GM19438 (cell line): ENCODE measurements at regions not wholly inside any gene's neighbourhood (a gene's known extent, or its start where the extent isn't known, plus 50 kb on each side); places are given as distances from the start of the nearest gene placed in this dataset.

Experiments used
- ATAC-seq: cut with Tn5 transposase; IDR thresholded peaks from one replicate; pipeline ENCODE4 v1.9.1; 2021; ENCODE audit warnings: low read depth; ENCODE audit not compliant: unreplicated experiment

GRCh38 chr10:78155722-78156121 lies 122.1 kb downstream of the RPS24 start:
- ATAC-seq, result no peak

- ATAC-seq, result no peak
Observed at GRCh38 chr10:78160591-78160990, 126.9 kb downstream of the RPS24 start.

GRCh38 chr10:78162853-78163252 lies 129.2 kb downstream of the RPS24 start:
- no peak for ATAC-seq

- no peak for ATAC-seq
Observed at GRCh38 chr10:78164702-78165101, 131.0 kb downstream of the RPS24 start.

GRCh38 chr10:78165172-78165571 lies 131.5 kb downstream of the RPS24 start:
- no peak for ATAC-seq

- ATAC-seq, result no peak
Observed at GRCh38 chr10:78165617-78166016, 132.0 kb downstream of the RPS24 start.

GRCh38 chr10:78166261-78166660 lies 132.6 kb downstream of the RPS24 start:
- no peak for ATAC-seq

- ATAC-seq, result no peak
Observed at GRCh38 chr10:78169214-78169613, 135.6 kb downstream of the RPS24 start.

GRCh38 chr10:78170026-78170475 lies 136.4 kb downstream of the RPS24 start:
- ATAC-seq, result no peak

GRCh38 chr10:78171633-78172400 lies 138.2 kb downstream of the RPS24 start:
- ATAC-seq, result no peak

GRCh38 chr10:78173360-78174015 lies 139.8 kb downstream of the RPS24 start:
- no peak for ATAC-seq

- no peak for ATAC-seq
Observed at GRCh38 chr10:78175444-78176015, 141.9 kb downstream of the RPS24 start.

GRCh38 chr10:78176320-78177317 lies 143.0 kb downstream of the RPS24 start:
- no peak for ATAC-seq

- no peak for ATAC-seq
Observed at GRCh38 chr10:78177491-78178185, 144.0 kb downstream of the RPS24 start.

- no peak for ATAC-seq
Observed at GRCh38 chr10:78178397-78178796, 144.7 kb downstream of the RPS24 start.

- ATAC-seq, result no peak
Observed at GRCh38 chr10:78178940-78179339, 145.3 kb downstream of the RPS24 start.

GRCh38 chr10:78179886-78180705 lies 146.4 kb downstream of the RPS24 start:
- ATAC-seq, result no peak

- no peak for ATAC-seq
Observed at GRCh38 chr10:78181381-78182055, 147.9 kb downstream of the RPS24 start.

- ATAC-seq, result no peak
Observed at GRCh38 chr10:78182841-78183240, 149.2 kb downstream of the RPS24 start.
